ENCODE measurements at regions not wholly inside any gene's neighbourhood (a gene's known extent, or its start where the extent isn't known, plus 50 kb on each side); places are given as distances from the start of the nearest gene placed in this dataset.

DNA sequence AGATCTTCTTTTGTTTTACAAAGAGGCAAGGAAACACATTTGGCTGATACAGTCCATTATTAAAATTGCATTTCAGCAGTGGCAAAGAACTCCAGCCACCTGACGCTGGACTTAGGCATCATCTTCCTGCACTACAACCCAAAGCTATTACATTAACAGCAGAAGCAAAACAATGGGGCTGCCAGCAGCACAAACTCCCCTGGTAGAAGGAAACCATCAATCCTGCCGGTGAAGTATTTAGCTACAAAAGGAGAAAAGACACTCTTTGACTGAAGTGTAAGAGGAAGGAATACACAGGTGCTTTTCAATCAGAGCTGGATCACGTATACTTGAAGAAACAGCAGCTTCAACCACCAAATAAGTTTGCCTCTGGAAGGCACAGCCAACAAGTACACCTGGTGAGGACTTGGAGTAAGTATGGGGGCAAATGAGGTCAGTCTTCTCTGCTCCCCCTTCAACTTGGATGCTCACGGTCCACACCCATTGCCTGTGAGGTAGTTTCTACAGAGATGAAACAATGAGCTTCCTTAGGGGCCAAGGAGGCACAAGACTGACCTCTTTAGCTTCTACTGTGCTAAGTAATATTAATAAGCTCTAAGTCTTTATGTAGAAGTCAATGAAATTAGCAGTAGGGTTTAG lies 125.9 kb upstream of the FOXN3 start:
- no peaks in the 10 kb centered on the region for H3K79me2 ChIP-seq (ENCODE audit: insufficient read depth)
- H2AFZ ChIP-seq (ENCODE audit: low read depth), result no peak overlapping the region
- no peaks in the 10 kb centered on the region for H3K9me2 ChIP-seq
- H4K20me1 ChIP-seq (ENCODE audit: insufficient read depth), result no peaks in the 10 kb centered on the region
- ChIA-PET CTCF (interaction anchor here (1.1 to 1.5 kb wide), 2 partner anchors 10 to 22 kb away, joined by 4 read pairs; no protein-coding TSS in a partner anchor), POLR2A (no interaction called here)
- H3K4me1 ChIP-seq (ENCODE audit: control insufficient read depth in 1 of 2, insufficient read depth in 2 of 2, low read depth in 1 of 2, low read length in 1 of 2), result peaks cover 11 to 13% of the 10 kb centered on the region in 2 experiments; a peak in 3 of 4 replicates
- DNase-seq, result no peak
- H3K27me3 ChIP-seq (ENCODE audit: insufficient read depth), result no peaks in the 10 kb centered on the region
- H3K4me2 ChIP-seq, result no peak overlapping the region
- H3F3A ChIP-seq (replicated peaks; ENCODE audit: insufficient read depth), result peaks cover 7% of the 10 kb centered on the region
- H3K36me3 ChIP-seq (replicated peaks in 1 of 2; ENCODE audit: control insufficient read depth in 1 of 2, insufficient read depth in 2 of 2, low read length in 1 of 2), result no peaks in the 10 kb centered on the region
- H3K27ac ChIP-seq (ENCODE audit: low read depth in 2 of 2, low read length in 1 of 2), result no peak overlapping the region
- no peaks in the 10 kb centered on the region for H3K9me3 ChIP-seq
- no peak overlapping the region for H3K4me3 ChIP-seq (ENCODE audit: low read depth in 2 of 2, low read length in 1 of 2)
- TF ChIP-seq ELF1 (IDR thresholded peaks at IDR 0.05) (no peak), FOXJ3 (CRISPR knock-in tag; IDR thresholded peaks at IDR 0.05) (no peak)
- no peak overlapping the region for H3K9ac ChIP-seq
- 81% methylated on average over 4 of the region's 4 CpGs for WGBS (ENCODE audit: low lambda C conversion rate)

DNA sequence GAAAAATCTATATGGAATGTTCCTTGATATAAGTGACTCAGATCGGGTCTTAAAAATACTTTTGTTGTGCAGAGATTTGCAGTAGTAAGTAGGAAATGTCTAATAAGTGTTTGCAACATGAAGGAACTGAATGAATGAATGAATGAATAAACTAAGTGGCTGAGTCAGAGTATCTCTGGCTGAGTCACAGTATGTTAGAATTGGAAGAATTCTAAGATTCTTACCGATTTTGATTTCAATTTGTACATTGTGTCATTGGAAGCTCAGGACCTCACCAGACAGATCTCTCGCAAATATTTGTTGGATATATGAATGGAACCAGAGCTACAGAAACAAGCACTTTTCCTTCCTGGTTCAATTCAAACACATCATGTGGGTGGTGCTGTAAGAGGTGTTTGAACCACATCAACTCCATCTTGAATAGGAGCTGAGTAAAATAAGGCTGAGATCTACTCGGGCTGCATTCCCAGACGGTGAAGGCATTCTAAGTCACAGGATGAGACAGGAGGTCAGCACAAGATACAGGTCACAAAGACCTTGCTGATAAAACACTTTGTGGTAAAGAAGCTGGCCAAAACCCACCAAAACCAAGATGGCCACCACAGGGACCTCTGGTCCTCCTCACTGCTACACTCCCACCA lies 123.9 kb upstream of the FOXN3 start:
- Histone ChIP-seq H3K9ac (no peak overlapping the region), H3K36me3 (replicated peaks in 1 of 2; ENCODE audit: control insufficient read depth in 1 of 2, insufficient read depth in 2 of 2, low read length in 1 of 2) (no peaks in the 10 kb centered on the region), H3K4me2 (no peak overlapping the region), H3K4me3 (ENCODE audit: low read depth in 2 of 2, low read length in 1 of 2) (no peak overlapping the region), H3K27ac (ENCODE audit: low read depth in 2 of 2, low read length in 1 of 2) (peak overlapping the region in 1 of 2 experiments; percentile 50; a peak in 2 of 4 replicates), H3K79me2 (ENCODE audit: insufficient read depth) (no peaks in the 10 kb centered on the region), H3K9me2 (no peaks in the 10 kb centered on the region), H2AFZ (ENCODE audit: low read depth) (no peak overlapping the region), H4K20me1 (ENCODE audit: insufficient read depth) (no peaks in the 10 kb centered on the region), H3F3A (replicated peaks; ENCODE audit: insufficient read depth) (peaks cover 7% of the 10 kb centered on the region), H3K4me1 (ENCODE audit: control insufficient read depth in 1 of 2, insufficient read depth in 2 of 2, low read depth in 1 of 2, low read length in 1 of 2) (peaks cover 11 to 13% of the 10 kb centered on the region in 2 experiments; a peak in 3 of 4 replicates), H3K27me3 (ENCODE audit: insufficient read depth) (no peaks in the 10 kb centered on the region), H3K9me3 (no peaks in the 10 kb centered on the region)
- TF ChIP-seq SIN3A (IDR thresholded peaks at IDR 0.05; ENCODE audit: borderline replicate concordance, low read depth, low read length) (no peak), TCF12 (IDR thresholded peaks at IDR 0.05) (peak; percentile 11; the same call in 1 of the 2 replicates), FOSL2 (IDR thresholded peaks at IDR 0.05; ENCODE audit: borderline replicate concordance, low read depth) (peak; percentile 71), JUND (IDR thresholded peaks at IDR 0.05) (peak; percentile 51)
- TF ChIP-seq, protein P1, sequence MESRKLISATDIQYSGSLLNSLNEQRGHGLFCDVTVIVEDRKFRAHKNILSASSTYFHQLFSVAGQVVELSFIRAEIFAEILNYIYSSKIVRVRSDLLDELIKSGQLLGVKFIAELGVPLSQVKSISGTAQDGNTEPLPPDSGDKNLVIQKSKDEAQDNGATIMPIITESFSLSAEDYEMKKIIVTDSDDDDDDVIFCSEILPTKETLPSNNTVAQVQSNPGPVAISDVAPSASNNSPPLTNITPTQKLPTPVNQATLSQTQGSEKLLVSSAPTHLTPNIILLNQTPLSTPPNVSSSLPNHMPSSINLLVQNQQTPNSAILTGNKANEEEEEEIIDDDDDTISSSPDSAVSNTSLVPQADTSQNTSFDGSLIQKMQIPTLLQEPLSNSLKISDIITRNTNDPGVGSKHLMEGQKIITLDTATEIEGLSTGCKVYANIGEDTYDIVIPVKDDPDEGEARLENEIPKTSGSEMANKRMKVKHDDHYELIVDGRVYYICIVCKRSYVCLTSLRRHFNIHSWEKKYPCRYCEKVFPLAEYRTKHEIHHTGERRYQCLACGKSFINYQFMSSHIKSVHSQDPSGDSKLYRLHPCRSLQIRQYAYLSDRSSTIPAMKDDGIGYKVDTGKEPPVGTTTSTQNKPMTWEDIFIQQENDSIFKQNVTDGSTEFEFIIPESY (IDR thresholded peaks at IDR 0.05; ENCODE audit: borderline replicate concordance, low read depth), result no peak
- TF ChIP-seq, protein P2, sequence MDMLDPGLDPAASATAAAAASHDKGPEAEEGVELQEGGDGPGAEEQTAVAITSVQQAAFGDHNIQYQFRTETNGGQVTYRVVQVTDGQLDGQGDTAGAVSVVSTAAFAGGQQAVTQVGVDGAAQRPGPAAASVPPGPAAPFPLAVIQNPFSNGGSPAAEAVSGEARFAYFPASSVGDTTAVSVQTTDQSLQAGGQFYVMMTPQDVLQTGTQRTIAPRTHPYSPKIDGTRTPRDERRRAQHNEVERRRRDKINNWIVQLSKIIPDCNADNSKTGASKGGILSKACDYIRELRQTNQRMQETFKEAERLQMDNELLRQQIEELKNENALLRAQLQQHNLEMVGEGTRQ (IDR thresholded peaks at IDR 0.05; ENCODE audit: borderline replicate concordance, low read depth, low read length), result no peak
- no peak for DNase-seq
- CTCF ChIA-PET, result no interaction called here
- WGBS (ENCODE audit: low lambda C conversion rate), result 58% methylated on average over 5 of the region's 5 CpGs
- POLR2A ChIA-PET, result no interaction called here
